AG04450 (cell line): ENCODE measurements at regions not wholly inside any gene's neighbourhood (a gene's known extent, or its start where the extent isn't known, plus 50 kb on each side); places are given as distances from the start of the nearest gene placed in this dataset.

Experiments
- CTCF ChIA-PET: fragments of 300-600, 350-600 bp; formaldehyde crosslinking; extraction: SDS; loops from one replicate; lab custom pipeline; 2022; ENCODE audit warnings: antibody characterized with exemption, inconsistent platforms; lab: Charles Lee
- POLR2A ChIA-PET: fragments of 350-600 bp; formaldehyde crosslinking; extraction: SDS; loops from one replicate; lab custom pipeline; 2021; ENCODE audit warnings: antibody characterized with exemption, inconsistent platforms; lab: Yijun Ruan, JAX
- DNase-seq: peaks from one replicate; pipeline ENCODE4 v3.0.0-alpha.2; 2011; ENCODE audit warnings: low read depth, low spot score
- H3K27ac ChIP-seq: one replicate; pipeline ENCODE4 v1.5.1; 2012; ENCODE audit warnings: low read depth, low read length, control low read depth
- H3K27me3 ChIP-seq: one replicate; pipeline ENCODE4 v1.6.0; 2012; ENCODE audit warnings: low read length; ENCODE audit not compliant: control insufficient read depth, insufficient read depth
- H3K4me3 ChIP-seq: 2 replicates; pipeline ENCODE4 v1.5.1; 2011; ENCODE audit warnings: mild to moderate bottlenecking, low read depth, low read length, control low read depth
- H3K9me3 ChIP-seq: 2 replicates; pipeline ENCODE4 v1.5.1; 2012; ENCODE audit warnings: low read length; ENCODE audit not compliant: control insufficient read depth, insufficient read depth
- TF ChIP-seq, protein P1 (sequence below): IDR thresholded peaks from 2 replicates; pipeline ENCODE4 v1.5.1; 2011; ENCODE audit warnings: low read depth, low read length, control low read depth, inconsistent platforms

DNA sequence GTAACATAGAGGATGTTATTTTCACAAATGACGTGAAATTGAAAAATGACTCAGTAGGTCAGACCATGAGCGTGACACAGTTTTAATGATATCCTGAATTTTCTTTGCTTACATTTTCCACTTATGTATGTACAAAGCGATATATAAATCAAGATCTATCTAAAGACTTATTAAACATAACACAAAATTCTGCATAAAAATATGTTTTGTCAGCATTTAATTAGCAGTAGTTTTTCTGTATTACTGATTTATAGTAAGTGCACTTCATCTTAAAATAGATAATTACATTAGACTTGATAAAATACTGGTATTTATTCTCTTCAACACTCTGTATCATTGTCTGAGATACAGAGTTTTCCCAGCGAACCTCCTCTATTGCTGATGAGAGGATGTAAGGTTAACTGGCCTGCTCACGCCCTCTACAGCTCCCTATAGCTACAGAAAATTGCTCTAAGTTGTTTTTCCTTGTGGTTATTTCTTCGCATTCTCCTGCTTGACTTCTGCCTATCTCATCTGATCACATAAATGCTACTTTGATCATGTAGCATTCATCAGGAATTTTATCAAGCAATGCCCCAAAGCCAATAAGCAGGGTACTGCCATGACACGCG lies 548.8 kb upstream of the REG3G start:
- TF ChIP-seq, protein P1, sequence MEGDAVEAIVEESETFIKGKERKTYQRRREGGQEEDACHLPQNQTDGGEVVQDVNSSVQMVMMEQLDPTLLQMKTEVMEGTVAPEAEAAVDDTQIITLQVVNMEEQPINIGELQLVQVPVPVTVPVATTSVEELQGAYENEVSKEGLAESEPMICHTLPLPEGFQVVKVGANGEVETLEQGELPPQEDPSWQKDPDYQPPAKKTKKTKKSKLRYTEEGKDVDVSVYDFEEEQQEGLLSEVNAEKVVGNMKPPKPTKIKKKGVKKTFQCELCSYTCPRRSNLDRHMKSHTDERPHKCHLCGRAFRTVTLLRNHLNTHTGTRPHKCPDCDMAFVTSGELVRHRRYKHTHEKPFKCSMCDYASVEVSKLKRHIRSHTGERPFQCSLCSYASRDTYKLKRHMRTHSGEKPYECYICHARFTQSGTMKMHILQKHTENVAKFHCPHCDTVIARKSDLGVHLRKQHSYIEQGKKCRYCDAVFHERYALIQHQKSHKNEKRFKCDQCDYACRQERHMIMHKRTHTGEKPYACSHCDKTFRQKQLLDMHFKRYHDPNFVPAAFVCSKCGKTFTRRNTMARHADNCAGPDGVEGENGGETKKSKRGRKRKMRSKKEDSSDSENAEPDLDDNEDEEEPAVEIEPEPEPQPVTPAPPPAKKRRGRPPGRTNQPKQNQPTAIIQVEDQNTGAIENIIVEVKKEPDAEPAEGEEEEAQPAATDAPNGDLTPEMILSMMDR, result no peak
- Histone ChIP-seq H3K4me3 (no peak overlapping the region), H3K9me3 (peaks cover 5% of the 10 kb centered on the region), H3K27ac (no peak overlapping the region), H3K27me3 (no peaks in the 10 kb centered on the region)
- ChIA-PET POLR2A (no interaction called here), CTCF (no interaction called here)
- no peak for DNase-seq

DNA sequence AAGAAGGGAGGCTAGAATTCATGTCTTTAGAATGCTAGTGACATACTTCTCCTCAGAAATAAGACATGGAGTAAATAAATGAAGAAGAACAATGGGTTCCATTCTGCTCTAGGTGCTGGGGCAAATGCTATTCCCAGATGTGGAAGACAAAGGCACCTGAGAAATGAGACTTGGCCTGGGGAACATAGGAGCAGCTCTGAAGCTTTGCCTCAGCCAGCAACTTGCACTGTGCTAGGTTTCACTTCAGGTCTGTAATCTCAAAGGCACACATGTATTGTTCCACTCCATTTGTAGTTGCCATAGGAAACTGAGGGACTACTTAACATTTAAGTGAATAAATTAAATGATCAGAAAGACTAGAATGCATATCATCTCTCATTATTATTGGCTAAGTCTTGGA lies 538.9 kb upstream of the REG3G start:
- TF ChIP-seq, protein P1, result no peak
- POLR2A ChIA-PET, result no interaction called here
- CTCF ChIA-PET, result no interaction called here
- no peak overlapping the region for H3K4me3 ChIP-seq
- H3K9me3 ChIP-seq, result peaks cover 4% of the 10 kb centered on the region; the same call in 1 of the 2 replicates
- H3K27ac ChIP-seq, result no peak overlapping the region
- no peaks in the 10 kb centered on the region for H3K27me3 ChIP-seq
- DNase-seq, result no peak

DNA sequence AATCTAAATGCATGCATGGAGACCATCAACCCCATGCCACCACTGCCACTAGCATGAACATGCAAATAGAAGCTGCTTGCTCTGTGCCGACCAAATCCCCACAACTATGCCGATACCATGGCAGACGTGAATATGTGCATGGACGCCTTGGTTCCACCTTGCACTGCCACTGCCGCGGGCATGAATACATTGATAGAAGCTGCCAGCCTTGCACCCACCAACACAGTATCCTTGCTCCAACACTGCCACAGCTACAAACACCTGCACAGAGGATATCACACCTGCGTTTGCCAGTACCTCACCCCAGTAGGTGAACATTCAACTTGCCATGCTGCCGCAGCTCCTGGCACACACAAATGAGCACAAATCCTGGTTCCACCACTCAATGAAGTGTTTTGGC lies 527.4 kb upstream of the REG3G start:
- DNase-seq, result no peak
- ChIA-PET CTCF (no interaction called here), POLR2A (no interaction called here)
- TF ChIP-seq, protein P1, result no peak
- Histone ChIP-seq H3K27me3 (no peaks in the 10 kb centered on the region), H3K9me3 (peaks cover 13% of the 10 kb centered on the region; the same call in 1 of the 2 replicates), H3K4me3 (no peak overlapping the region), H3K27ac (no peak overlapping the region)

DNA sequence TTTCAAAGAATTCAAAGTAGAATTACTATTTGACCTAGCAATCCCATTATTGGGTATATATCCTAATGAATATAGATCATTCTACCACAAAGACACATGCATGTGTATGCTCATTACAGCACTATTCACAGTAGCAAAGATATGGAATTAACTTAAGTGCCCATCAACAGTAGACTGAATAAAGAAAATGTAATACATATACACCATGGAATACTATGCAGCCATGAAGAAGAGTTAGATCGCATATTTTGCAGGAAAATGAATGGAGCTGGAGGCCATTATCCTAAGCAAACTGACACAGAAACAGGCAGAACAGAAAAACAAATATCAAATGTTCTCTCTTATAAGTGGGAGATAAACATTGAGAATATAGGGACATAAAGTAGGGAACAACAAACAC lies 519.2 kb upstream of the REG3G start:
- ChIA-PET POLR2A (no interaction called here), CTCF (no interaction called here)
- no peak overlapping the region for H3K27ac ChIP-seq
- H3K27me3 ChIP-seq, result no peaks in the 10 kb centered on the region
- DNase-seq, result no peak
- H3K4me3 ChIP-seq, result no peak overlapping the region
- TF ChIP-seq, protein P1, result no peak
- no peaks in the 10 kb centered on the region for H3K9me3 ChIP-seq

DNA sequence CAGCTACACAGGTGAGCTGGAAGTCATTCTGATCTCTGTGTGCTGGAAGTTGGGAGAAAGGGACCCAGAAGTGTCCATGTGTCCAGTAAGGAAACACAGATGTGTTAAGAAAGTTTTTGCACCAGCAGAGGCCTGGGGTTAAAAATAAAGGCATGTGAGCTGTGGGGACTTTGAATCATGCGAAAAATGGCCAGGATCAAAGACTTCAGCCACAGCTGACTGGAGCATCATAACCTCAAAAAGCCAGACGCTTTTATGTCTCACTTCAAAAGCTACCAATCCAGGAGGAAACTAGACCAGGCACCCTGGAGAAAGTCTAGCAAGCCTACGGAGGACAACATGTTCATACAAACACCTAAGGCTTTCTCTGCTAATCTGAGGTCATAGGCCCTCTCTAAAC lies 503.6 kb upstream of the REG3G start:
- H3K27me3 ChIP-seq, result no peaks in the 10 kb centered on the region
- H3K4me3 ChIP-seq, result no peak overlapping the region
- TF ChIP-seq, protein P1, result no peak
- H3K9me3 ChIP-seq, result peaks cover 13% of the 10 kb centered on the region
- ChIA-PET POLR2A (no interaction called here), CTCF (no interaction called here)
- no peak overlapping the region for H3K27ac ChIP-seq
- no peak for DNase-seq
